ENCODE measurements at regions not wholly inside any gene's neighbourhood (a gene's known extent, or its start where the extent isn't known, plus 50 kb on each side); places are given as distances from the start of the nearest gene placed in this dataset.

DNA sequence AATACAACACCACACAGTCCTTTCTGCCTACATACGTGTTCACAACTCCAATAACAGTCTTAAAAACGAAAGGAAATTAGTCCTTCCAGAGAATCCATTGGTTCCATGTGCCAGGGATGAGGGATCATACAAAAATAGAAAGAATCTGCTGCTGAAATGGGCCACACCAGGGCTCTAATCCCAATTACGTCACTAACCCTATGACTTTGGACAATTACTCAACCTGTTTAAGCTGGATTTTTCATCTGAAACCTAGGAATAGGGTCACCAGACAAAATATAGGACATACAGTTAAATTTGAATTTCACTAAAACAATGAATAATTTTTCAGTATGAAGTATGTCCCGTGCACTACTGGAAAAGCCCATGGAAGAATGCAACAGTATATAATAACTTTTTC is 264.7 kb downstream of the YTHDC2 start:
- H4K20me1 ChIP-seq (ENCODE audit: insufficient read depth), result no peaks in the 10 kb centered on the region
- ATAC-seq, result no peak

DNA sequence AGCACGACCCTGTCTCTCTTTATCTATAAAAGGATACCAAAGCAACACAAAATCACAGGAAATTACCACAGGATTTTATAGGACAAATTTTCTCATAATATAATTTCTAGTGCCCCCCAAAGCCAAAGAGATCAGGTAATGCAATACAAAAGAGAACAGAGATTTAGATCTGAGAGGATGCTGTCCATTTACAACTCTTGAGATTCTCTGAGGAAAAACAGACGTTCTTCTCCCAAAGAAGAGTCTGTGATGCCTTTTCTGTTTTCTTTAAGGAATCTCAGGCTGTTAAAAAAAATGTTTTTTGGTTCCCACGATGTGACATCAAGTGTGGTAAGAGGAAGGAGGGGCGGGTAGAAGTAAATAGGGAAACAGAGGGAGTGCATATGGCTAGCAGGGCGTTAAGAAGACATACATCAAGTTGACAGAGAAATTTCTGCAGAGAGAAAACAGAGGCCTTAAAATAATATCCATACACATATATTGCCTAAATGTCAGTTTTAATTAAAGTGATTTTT is 274.7 kb downstream of the YTHDC2 start:
- Histone ChIP-seq H3K4me2 (ENCODE audit: low read length) (no peak overlapping the region), H3K9me3 (ENCODE audit: control insufficient read depth in 1 of 2, insufficient read depth in 1 of 2, low read depth in 1 of 2, low read length in 2 of 2) (no peaks in the 10 kb centered on the region), H3K27me3 (ENCODE audit: insufficient read depth, low read length) (peaks cover 25% of the 10 kb centered on the region; the same call in 1 of the 2 replicates), H3K4me3 (replicated peaks in 1 of 2; ENCODE audit: low read depth in 1 of 2, low read length in 2 of 2) (no peak overlapping the region), H4K20me1 (ENCODE audit: insufficient read depth) (no peaks in the 10 kb centered on the region), H3K9me2 (ENCODE audit: insufficient read depth) (no peaks in the 10 kb centered on the region), H3K4me1 (ENCODE audit: control insufficient read depth in 1 of 2, insufficient read depth in 2 of 2, low read length in 2 of 2) (no peaks in the 10 kb centered on the region), H2AFZ (ENCODE audit: low read depth, low read length, poor library complexity, severe bottlenecking) (no peak overlapping the region), H3K36me3 (ENCODE audit: control insufficient read depth in 1 of 2, insufficient read depth in 2 of 2, low read length in 2 of 2) (no peaks in the 10 kb centered on the region), H3K79me2 (ENCODE audit: insufficient read depth, low read length) (no peaks in the 10 kb centered on the region), H3K9ac (ENCODE audit: low read length) (no peak overlapping the region), H3K27ac (ENCODE audit: low read depth, low read length) (no peak overlapping the region)
- RAD21 ChIA-PET (ENCODE audit: low non-redundant PET in 1 of 2, low total read pairs in 2 of 2, uncharacterized antibody in 2 of 2, unreplicated experiment in 2 of 2), result no interaction called here
- DNase-seq (ENCODE audit: low read depth, low spot score) (no peak), ATAC-seq (no peak)
- TF ChIP-seq SRF (IDR thresholded peaks at IDR 0.05; ENCODE audit: low read depth) (no peak), ZFX (IDR thresholded peaks at IDR 0.05) (no peak), RAD21 (IDR thresholded peaks at IDR 0.05; ENCODE audit: low read depth) (no peak), CBX3 (IDR thresholded peaks at IDR 0.05; ENCODE audit: low read depth) (no peak)
- TF ChIP-seq, protein P1, sequence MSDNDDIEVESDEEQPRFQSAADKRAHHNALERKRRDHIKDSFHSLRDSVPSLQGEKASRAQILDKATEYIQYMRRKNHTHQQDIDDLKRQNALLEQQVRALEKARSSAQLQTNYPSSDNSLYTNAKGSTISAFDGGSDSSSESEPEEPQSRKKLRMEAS (IDR thresholded peaks at IDR 0.05), result no peak
- no TSS peak for BruUV-seq (replicated peaks)
- intact Hi-C loops (cut with micrococcal nuclease), result no loop called here
- CTCF ChIA-PET, result no interaction called here
- POLR2A ChIA-PET, result no interaction called here

More for the DNA sequence above, 264.7 kb downstream of the YTHDC2 start:
- Histone ChIP-seq H3K36me3 (ENCODE audit: control insufficient read depth in 1 of 2, insufficient read depth in 2 of 2, low read length in 2 of 2) (no peaks in the 10 kb centered on the region), H3K27ac (ENCODE audit: low read depth, low read length) (no peak overlapping the region), H3K4me3 (replicated peaks in 1 of 2; ENCODE audit: low read depth in 1 of 2, low read length in 2 of 2) (no peak overlapping the region), H3K4me2 (ENCODE audit: low read length) (no peak overlapping the region), H3K9me2 (ENCODE audit: insufficient read depth) (no peaks in the 10 kb centered on the region), H3K9me3 (ENCODE audit: control insufficient read depth in 1 of 2, insufficient read depth in 1 of 2, low read depth in 1 of 2, low read length in 2 of 2) (no peaks in the 10 kb centered on the region), H3K27me3 (ENCODE audit: insufficient read depth, low read length) (no peaks in the 10 kb centered on the region), H2AFZ (ENCODE audit: low read depth, low read length, poor library complexity, severe bottlenecking) (no peak overlapping the region), H3K79me2 (ENCODE audit: insufficient read depth, low read length) (no peaks in the 10 kb centered on the region), H3K4me1 (ENCODE audit: control insufficient read depth in 1 of 2, insufficient read depth in 2 of 2, low read length in 2 of 2) (no peaks in the 10 kb centered on the region), H3K9ac (ENCODE audit: low read length) (no peak overlapping the region)
- ChIA-PET POLR2A (no interaction called here), CTCF (no interaction called here), RAD21 (ENCODE audit: low non-redundant PET in 1 of 2, low total read pairs in 2 of 2, uncharacterized antibody in 2 of 2, unreplicated experiment in 2 of 2) (no interaction called here)
- BruUV-seq (replicated peaks), result no TSS peak
- intact Hi-C loops (cut with micrococcal nuclease), result no loop called here
- no peak for DNase-seq (ENCODE audit: low read depth, low spot score)
- TF ChIP-seq CEBPB (IDR thresholded peaks at IDR 0.05; ENCODE audit: low read depth) (no peak), JUND (IDR thresholded peaks at IDR 0.05) (no peak), POLR2AphosphoS5 (IDR thresholded peaks at IDR 0.05; ENCODE audit: low read depth, low read length) (no peak)
